ENCODE measurements at regions not wholly inside any gene's neighbourhood (a gene's known extent, or its start where the extent isn't known, plus 50 kb on each side); places are given as distances from the start of the nearest gene placed in this dataset.

DNA sequence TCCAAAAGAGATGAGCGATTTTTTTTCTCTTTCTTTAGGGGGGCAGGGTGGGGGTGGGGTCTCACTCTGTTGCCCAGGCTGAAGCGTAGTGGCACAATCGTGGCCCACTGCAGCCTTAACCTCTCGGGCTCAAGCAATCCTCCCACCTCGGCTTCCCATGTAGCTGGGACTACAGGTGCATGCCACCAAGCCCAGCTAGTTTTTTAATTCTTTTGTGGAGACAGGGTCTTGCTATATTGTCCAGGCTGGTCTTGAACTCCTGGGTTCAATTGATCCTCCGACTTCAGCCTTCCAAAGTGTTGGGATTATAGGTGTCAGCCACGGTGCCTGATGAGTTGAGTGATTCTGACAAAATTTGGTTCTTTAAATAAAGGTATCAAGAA, 127.0 kb downstream of the ARRDC3 start:
- TF ChIP-seq POLR2A (IDR thresholded peaks at IDR 0.05): no peak
- TF ChIP-seq, protein P1, sequence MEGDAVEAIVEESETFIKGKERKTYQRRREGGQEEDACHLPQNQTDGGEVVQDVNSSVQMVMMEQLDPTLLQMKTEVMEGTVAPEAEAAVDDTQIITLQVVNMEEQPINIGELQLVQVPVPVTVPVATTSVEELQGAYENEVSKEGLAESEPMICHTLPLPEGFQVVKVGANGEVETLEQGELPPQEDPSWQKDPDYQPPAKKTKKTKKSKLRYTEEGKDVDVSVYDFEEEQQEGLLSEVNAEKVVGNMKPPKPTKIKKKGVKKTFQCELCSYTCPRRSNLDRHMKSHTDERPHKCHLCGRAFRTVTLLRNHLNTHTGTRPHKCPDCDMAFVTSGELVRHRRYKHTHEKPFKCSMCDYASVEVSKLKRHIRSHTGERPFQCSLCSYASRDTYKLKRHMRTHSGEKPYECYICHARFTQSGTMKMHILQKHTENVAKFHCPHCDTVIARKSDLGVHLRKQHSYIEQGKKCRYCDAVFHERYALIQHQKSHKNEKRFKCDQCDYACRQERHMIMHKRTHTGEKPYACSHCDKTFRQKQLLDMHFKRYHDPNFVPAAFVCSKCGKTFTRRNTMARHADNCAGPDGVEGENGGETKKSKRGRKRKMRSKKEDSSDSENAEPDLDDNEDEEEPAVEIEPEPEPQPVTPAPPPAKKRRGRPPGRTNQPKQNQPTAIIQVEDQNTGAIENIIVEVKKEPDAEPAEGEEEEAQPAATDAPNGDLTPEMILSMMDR (IDR thresholded peaks at IDR 0.05 in 8 of 11, conservative IDR thresholded peaks at IDR 0.05 in 3 of 11): no peak

Measured in spleen (tissue), 7 donors.